Type B pancreatic cell (in vitro differentiated cells): ENCODE measurements at regions not wholly inside any gene's neighbourhood (a gene's known extent, or its start where the extent isn't known, plus 50 kb on each side); places are given as distances from the start of the nearest gene placed in this dataset.

Source experiments
- DNase-seq: peaks from one replicate; pipeline ENCODE4 v3.0.0; 2021; ENCODE audit warnings: mixed read lengths; ENCODE audit not compliant: unreplicated experiment; ENCODE audit errors: extremely low spot score
- H3K27ac Mint-ChIP-seq: 2 replicates; pipeline ENCODE4 v1.8.0; 2021; ENCODE audit warnings: mild to moderate bottlenecking, mixed read lengths
- H3K27me3 Mint-ChIP-seq: 2 replicates; pipeline ENCODE4 v1.8.0; 2021; ENCODE audit warnings: mixed read lengths
- H3K36me3 Mint-ChIP-seq: 2 replicates; pipeline ENCODE4 v1.8.0; 2021; ENCODE audit warnings: mixed read lengths
- H3K4me1 Mint-ChIP-seq: one replicate; pipeline ENCODE4 v1.8.0; 2021; ENCODE audit warnings: mixed read lengths; ENCODE audit not compliant: unreplicated experiment
- H3K4me3 Mint-ChIP-seq: 2 replicates; pipeline ENCODE4 v1.8.0; 2021; ENCODE audit warnings: mild to moderate bottlenecking, mixed read lengths
- H3K9me3 Mint-ChIP-seq: 2 replicates; pipeline ENCODE4 v1.8.0; 2021; ENCODE audit warnings: mixed read lengths
- CTCF ChIP-seq: fragments of 200-600 bp; sonication (generic); conservative IDR thresholded peaks from 2 replicates; pipeline ENCODE4 v1.5.0; 2021; ENCODE audit warnings: antibody characterized with exemption, mild to moderate bottlenecking

GRCh38 chr4:10169839-10170387 is 53.3 kb upstream of the WDR1 start:
- Mint-ChIP-seq H3K4me3 (no peak overlapping the region), H3K4me1 (peaks cover 20% of the 10 kb centered on the region), H3K36me3 (no peaks in the 10 kb centered on the region), H3K27me3 (peaks cover under 1% of the 10 kb centered on the region), H3K27ac (no peak overlapping the region), H3K9me3 (no peaks in the 10 kb centered on the region)
- no peak for DNase-seq
- TF ChIP-seq CTCF: no peak

DNA sequence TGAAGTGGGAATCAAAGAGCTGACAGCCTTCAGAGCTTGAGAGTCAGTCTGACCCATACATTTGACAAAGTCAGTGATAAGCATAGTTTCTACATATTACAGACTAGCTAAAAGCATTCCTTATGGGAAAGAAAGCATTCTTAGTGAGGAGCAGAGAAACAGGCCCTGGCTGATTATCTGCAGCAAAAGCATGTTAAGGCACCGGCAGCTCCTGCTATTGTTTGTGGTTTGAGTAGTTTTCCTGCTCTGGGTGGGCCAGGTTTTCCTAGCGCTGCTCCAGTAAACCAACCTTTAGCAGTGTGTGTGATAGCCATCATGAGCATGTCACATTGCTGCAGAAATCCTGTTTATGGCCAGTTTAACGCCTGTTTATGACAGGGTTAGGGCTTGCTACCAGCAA is 51.6 kb upstream of the WDR1 start:
- H3K36me3 Mint-ChIP-seq: no peaks in the 10 kb centered on the region
- no peak for TF ChIP-seq CTCF
- peaks cover 11% of the 10 kb centered on the region for H3K4me1 Mint-ChIP-seq
- H3K4me3 Mint-ChIP-seq: no peak overlapping the region
- no peak overlapping the region for H3K27ac Mint-ChIP-seq
- DNase-seq: no peak
- no peaks in the 10 kb centered on the region for H3K9me3 Mint-ChIP-seq
- H3K27me3 Mint-ChIP-seq: peaks cover 2% of the 10 kb centered on the region

DNA sequence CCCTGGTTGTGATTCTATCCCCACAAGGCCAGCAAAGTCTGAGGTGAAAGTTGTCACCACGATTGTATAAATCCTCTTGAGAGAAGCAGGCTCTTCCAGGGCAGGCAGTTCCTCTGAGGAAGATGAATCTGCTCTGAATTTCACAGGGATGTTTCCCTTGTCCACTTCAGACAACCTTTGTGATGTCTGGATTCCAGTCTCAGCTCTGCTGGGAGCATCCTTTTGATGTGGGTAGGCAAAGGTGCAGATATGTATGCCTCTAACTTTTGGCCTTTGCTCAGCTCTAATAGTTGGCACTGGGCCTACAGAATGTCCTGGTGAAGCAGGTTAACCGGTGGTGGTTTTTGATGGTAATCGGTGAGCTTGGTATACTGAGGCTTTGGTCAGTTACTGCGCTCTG is 50.6 kb upstream of the WDR1 start:
- Mint-ChIP-seq H3K36me3 (no peaks in the 10 kb centered on the region), H3K27me3 (peaks cover 2% of the 10 kb centered on the region), H3K4me3 (no peak overlapping the region), H3K4me1 (peaks cover 6% of the 10 kb centered on the region), H3K27ac (no peak overlapping the region), H3K9me3 (no peaks in the 10 kb centered on the region)
- DNase-seq: no peak
- TF ChIP-seq CTCF: no peak
